ENCODE measurements at regions not wholly inside any gene's neighbourhood (a gene's known extent, or its start where the extent isn't known, plus 50 kb on each side); places are given as distances from the start of the nearest gene placed in this dataset.

DNA sequence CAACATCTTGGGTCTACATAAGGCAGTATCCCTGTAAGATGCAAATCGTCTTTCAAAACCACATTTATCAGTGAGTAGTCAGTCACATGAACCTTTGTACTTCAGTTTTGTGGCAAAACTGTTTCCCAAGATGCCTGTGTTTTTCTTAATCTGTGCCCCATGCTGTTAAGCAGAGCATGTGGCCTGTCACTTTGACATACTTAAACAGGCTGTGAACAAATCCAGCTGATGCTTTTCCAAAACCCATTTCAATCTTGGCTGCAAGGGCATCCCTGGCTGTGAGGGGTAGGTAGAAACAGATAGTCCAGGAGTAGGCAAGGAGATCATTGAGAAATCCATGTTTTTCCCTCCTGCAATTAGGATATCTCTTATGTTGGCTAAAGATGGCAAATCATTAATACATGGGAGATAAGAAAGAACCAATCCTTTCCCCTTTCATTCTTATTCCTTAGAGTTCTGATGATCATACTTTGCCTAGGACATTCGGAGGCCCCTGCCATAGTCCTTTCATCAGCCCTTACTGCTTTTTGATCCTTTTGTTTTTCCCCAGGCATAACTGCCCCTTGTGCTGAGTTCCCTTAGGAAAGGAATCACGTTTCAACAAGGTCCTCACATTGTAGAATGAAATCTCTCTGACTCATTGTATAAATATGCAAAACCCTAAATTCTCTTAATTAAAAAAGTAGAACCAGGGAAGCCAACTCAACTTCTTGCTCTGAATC is 121.1 kb upstream of the EEA1 start:
- DNase-seq = no peak
- no peak overlapping the region for H3K27ac Mint-ChIP-seq
- no peaks in the 10 kb centered on the region for H3K36me3 Mint-ChIP-seq (ENCODE audit: low read depth)
- H3K4me3 Mint-ChIP-seq = no peak overlapping the region
- TF ChIP-seq, protein P1, sequence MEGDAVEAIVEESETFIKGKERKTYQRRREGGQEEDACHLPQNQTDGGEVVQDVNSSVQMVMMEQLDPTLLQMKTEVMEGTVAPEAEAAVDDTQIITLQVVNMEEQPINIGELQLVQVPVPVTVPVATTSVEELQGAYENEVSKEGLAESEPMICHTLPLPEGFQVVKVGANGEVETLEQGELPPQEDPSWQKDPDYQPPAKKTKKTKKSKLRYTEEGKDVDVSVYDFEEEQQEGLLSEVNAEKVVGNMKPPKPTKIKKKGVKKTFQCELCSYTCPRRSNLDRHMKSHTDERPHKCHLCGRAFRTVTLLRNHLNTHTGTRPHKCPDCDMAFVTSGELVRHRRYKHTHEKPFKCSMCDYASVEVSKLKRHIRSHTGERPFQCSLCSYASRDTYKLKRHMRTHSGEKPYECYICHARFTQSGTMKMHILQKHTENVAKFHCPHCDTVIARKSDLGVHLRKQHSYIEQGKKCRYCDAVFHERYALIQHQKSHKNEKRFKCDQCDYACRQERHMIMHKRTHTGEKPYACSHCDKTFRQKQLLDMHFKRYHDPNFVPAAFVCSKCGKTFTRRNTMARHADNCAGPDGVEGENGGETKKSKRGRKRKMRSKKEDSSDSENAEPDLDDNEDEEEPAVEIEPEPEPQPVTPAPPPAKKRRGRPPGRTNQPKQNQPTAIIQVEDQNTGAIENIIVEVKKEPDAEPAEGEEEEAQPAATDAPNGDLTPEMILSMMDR (IDR thresholded peaks at IDR 0.05) = no peak
- peaks cover 8% of the 10 kb centered on the region for H3K4me1 Mint-ChIP-seq
- H3K27me3 Mint-ChIP-seq (ENCODE audit: low read depth, poor library complexity) = peaks cover 7% of the 10 kb centered on the region
- H3K9me3 Mint-ChIP-seq = no peaks in the 10 kb centered on the region

DNA sequence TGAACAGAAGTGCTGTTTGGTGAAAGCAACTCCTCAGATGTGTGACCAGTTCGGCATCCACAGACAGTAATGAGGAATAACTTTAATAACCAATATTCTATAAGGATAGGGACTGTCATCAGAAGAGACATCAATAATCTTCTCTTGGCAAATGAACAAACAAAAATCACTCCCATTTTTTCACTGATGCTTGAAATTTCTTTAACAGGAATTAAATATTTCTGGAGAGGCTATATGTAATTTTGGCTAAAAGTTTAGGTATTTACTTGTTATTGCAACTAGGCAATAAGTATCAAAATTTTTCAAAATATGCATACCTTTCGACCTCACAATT is 121.6 kb upstream of the EEA1 start:
- peaks cover 8% of the 10 kb centered on the region for H3K4me1 Mint-ChIP-seq
- no peaks in the 10 kb centered on the region for H3K9me3 Mint-ChIP-seq
- no peak for DNase-seq
- H3K4me3 Mint-ChIP-seq = no peak overlapping the region
- H3K36me3 Mint-ChIP-seq (ENCODE audit: low read depth) = no peaks in the 10 kb centered on the region
- H3K27ac Mint-ChIP-seq = no peak overlapping the region
- H3K27me3 Mint-ChIP-seq (ENCODE audit: low read depth, poor library complexity) = peaks cover 7% of the 10 kb centered on the region
- TF ChIP-seq, protein P1 (IDR thresholded peaks at IDR 0.05) = no peak

DNA sequence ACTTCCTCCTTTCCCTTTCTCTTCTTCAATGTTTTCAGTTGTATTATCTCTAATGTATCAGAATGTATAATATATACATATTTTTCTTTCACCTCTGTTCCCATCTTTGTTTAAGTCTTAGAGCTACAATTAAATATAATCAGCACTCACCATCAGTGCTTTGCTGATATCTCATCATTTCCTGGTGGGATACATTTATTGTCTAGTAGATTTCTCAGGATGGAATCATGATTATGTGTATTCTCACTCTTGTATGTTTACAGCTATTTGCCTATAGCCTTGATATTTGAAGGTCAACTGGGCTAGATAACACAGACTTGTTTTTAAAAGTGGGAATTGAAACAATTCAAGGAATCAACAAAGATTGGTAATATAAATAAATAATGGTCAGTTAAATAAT is 124.9 kb upstream of the EEA1 start:
- H3K9me3 Mint-ChIP-seq = no peaks in the 10 kb centered on the region
- no peak overlapping the region for H3K4me3 Mint-ChIP-seq
- H3K36me3 Mint-ChIP-seq (ENCODE audit: low read depth) = no peaks in the 10 kb centered on the region
- peaks cover 7% of the 10 kb centered on the region for H3K27me3 Mint-ChIP-seq (ENCODE audit: low read depth, poor library complexity)
- peaks cover 8% of the 10 kb centered on the region for H3K4me1 Mint-ChIP-seq
- TF ChIP-seq, protein P1 (IDR thresholded peaks at IDR 0.05) = no peak
- DNase-seq = no peak
- H3K27ac Mint-ChIP-seq = no peak overlapping the region

DNA sequence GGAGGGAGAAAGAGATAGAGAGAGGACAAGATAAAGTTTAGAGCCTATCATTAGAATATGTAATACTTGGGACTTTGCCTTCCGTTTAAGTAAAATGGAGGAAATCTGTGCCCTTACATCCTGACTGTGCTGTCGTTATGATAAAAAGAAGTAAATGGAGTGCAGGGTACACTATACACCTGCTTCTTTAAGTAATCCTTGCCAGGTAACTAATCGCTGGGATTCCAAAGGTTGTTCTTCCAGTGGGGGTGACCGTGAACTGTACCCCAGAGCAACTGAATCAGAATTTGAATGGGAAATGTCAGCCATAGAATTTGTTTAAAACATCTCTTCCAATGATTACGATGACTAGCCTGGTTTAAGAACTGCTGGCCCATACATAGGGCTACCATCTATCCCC is 126.1 kb upstream of the EEA1 start:
- no peak overlapping the region for H3K4me3 Mint-ChIP-seq
- TF ChIP-seq, protein P1 (IDR thresholded peaks at IDR 0.05) = no peak
- peaks cover 3% of the 10 kb centered on the region for H3K27me3 Mint-ChIP-seq (ENCODE audit: low read depth, poor library complexity)
- H3K9me3 Mint-ChIP-seq = no peaks in the 10 kb centered on the region
- no peak overlapping the region for H3K27ac Mint-ChIP-seq
- H3K36me3 Mint-ChIP-seq (ENCODE audit: low read depth) = no peaks in the 10 kb centered on the region
- H3K4me1 Mint-ChIP-seq = peaks cover 4% of the 10 kb centered on the region
- DNase-seq = no peak

DNA sequence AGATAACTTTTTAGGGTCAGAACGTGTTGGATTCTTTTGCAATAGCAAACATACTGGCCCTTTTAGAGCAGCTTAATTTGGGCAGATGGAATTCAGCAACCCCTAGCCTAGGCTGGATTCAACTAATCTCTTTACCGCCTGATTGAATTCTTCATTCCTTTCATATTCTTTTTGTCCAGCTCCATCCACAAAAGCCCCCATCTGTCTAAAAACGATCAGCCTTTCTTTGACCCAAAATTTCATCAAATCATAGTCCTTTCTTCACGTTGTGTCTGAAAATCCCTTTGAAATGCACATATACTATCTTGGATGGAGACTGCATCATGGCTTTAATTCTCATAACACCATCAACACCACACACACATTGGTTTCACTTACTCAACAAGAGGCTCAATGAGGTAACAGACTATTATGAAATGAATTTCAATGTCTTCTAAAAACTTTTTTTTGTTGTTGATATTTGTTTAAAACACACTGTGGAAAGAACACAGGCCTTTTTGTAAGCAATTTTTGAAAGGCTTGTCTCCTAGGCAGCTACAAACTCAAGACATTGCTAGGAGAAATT is 128.0 kb upstream of the EEA1 start:
- no peaks in the 10 kb centered on the region for H3K9me3 Mint-ChIP-seq
- no peak overlapping the region for H3K27ac Mint-ChIP-seq
- TF ChIP-seq, protein P1 (IDR thresholded peaks at IDR 0.05) = no peak
- no peak overlapping the region for H3K4me3 Mint-ChIP-seq
- H3K36me3 Mint-ChIP-seq (ENCODE audit: low read depth) = no peaks in the 10 kb centered on the region
- DNase-seq = no peak
- H3K27me3 Mint-ChIP-seq (ENCODE audit: low read depth, poor library complexity) = peaks cover 3% of the 10 kb centered on the region
- H3K4me1 Mint-ChIP-seq = peaks cover 11% of the 10 kb centered on the region

DNA sequence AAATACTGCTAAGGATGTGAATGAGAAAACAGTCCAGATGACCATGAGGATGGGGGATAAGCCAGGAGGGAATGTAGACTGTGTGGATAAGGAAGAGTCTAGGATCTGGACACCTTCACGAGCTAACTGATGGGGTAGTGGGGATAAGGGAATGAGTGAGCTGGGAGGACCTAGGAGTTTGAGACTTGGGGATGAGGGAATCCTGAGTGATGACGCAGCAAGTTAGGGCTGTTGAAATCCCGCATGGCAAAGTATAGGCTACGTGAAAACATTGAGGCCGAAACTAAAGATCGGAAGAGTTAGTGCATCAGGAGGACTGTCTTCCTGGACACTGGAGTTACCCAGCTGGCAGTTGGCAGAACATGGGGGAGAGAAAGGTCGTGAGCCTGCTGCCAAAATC is 129.2 kb upstream of the EEA1 start:
- TF ChIP-seq, protein P1 (IDR thresholded peaks at IDR 0.05) = no peak
- Mint-ChIP-seq H3K9me3 (no peaks in the 10 kb centered on the region), H3K4me1 (peaks cover 11% of the 10 kb centered on the region), H3K36me3 (ENCODE audit: low read depth) (no peaks in the 10 kb centered on the region), H3K27me3 (ENCODE audit: low read depth, poor library complexity) (peaks cover 3% of the 10 kb centered on the region), H3K4me3 (no peak overlapping the region), H3K27ac (no peak overlapping the region)
- no peak for DNase-seq
